IMR-90 (cell line): ENCODE measurements at regions not wholly inside any gene's neighbourhood (a gene's known extent, or its start where the extent isn't known, plus 50 kb on each side); places are given as distances from the start of the nearest gene placed in this dataset.

Experiments
- ATAC-seq: fragments of 200-7000 bp; cut with Tn5 transposase; 2 replicates; pipeline ENCODE4 v1.9.1; 2020; ENCODE audit warnings: low read depth, mild to moderate bottlenecking, moderate library complexity
- BruUV-seq: library from RNA; stranded (reverse); fragments of 400-500 nt; replicated peaks from 2 replicates; lab custom pipeline; 2021; lab: Mats Ljungman, UMichigan
- CTCF ChIA-PET: fragments of 300-600 bp; formaldehyde crosslinking; extraction: SDS; loops from one replicate; lab custom pipeline; 2021; ENCODE audit warnings: antibody characterized with exemption; lab: Yijun Ruan, JAX
- POLR2A ChIA-PET: fragments of 300-600 bp; sonication (Branson Sonifier 250); formaldehyde crosslinking; loops from one replicate; lab custom pipeline; 2022; ENCODE audit warnings: antibody characterized with exemption; ENCODE audit not compliant: unreplicated experiment; lab: Charles Lee
- DNase-seq: peaks from one replicate; pipeline ENCODE4 v3.0.0; 2013
- H2AFZ ChIP-seq: replicated peaks from 2 replicates; pipeline ENCODE3; 2013; ENCODE audit warnings: low read length, mild to moderate bottlenecking; ENCODE audit not compliant: poor library complexity
- H2AK5ac ChIP-seq: 2 replicates; pipeline ENCODE4 v1.6.1; 2013; ENCODE audit warnings: low read depth, low read length, inconsistent platforms
- H2AK9ac ChIP-seq: replicated peaks from 2 replicates; pipeline ENCODE3; 2013; ENCODE audit warnings: mild to moderate bottlenecking, low read depth, low read length, moderate library complexity; ENCODE audit not compliant: poor library complexity
- H2BK120ac ChIP-seq: 2 replicates; pipeline ENCODE4 v1.6.1; 2013; ENCODE audit warnings: low read depth, low read length, inconsistent platforms
- H2BK15ac ChIP-seq: 3 replicates; pipeline ENCODE4 v1.6.1; 2013; ENCODE audit warnings: low read depth, low read length, inconsistent platforms
- H2BK20ac ChIP-seq: 2 replicates; pipeline ENCODE4 v1.6.1; 2013; ENCODE audit warnings: low read depth, mild to moderate bottlenecking, inconsistent platforms, low read length, moderate library complexity
- H2BK5ac ChIP-seq: 2 replicates; pipeline ENCODE4 v1.6.1; 2013; ENCODE audit warnings: mild to moderate bottlenecking, low read depth, low read length, inconsistent platforms; ENCODE audit not compliant: poor library complexity, severe bottlenecking
- H3K14ac ChIP-seq: replicated peaks from 2 replicates; pipeline ENCODE4 v1.6.1; 2013; ENCODE audit warnings: low read depth, low read length, inconsistent platforms
- H3K18ac ChIP-seq: 2 replicates; pipeline ENCODE4 v1.6.1; 2013; ENCODE audit warnings: low read depth, low read length, control low read depth
- H3K23ac ChIP-seq: 2 replicates; pipeline ENCODE4 v1.6.1; 2013; ENCODE audit warnings: low read depth, low read length, inconsistent platforms
- H3K27ac ChIP-seq: 2 replicates; pipeline ENCODE4 v1.5.1; 2013; ENCODE audit warnings: mild to moderate bottlenecking, control low read depth, low read length; ENCODE audit not compliant: insufficient read depth
- H3K27me3 ChIP-seq: 2 replicates; pipeline ENCODE4 v1.6.1; 2013; ENCODE audit warnings: low read length; ENCODE audit not compliant: control insufficient read depth, insufficient read depth
- H3K36me3 ChIP-seq: 2 replicates; pipeline ENCODE4 v1.6.1; 2013; ENCODE audit warnings: low read length, mixed read lengths; ENCODE audit not compliant: control insufficient read depth, insufficient read depth
- H3K4ac ChIP-seq: 2 replicates; pipeline ENCODE4 v1.6.1; 2013; ENCODE audit warnings: low read depth, low read length, inconsistent platforms
- H3K4me1 ChIP-seq: 2 replicates; pipeline ENCODE4 v1.6.1; 2013; ENCODE audit warnings: low read length, mixed read lengths; ENCODE audit not compliant: control insufficient read depth, insufficient read depth
- H3K4me2 ChIP-seq: 2 replicates; pipeline ENCODE4 v1.6.1; 2013; ENCODE audit warnings: low read depth, mild to moderate bottlenecking, control low read depth, low read length, moderate library complexity
- H3K4me3 ChIP-seq: 2 replicates; pipeline ENCODE4 v1.5.1; 2013; ENCODE audit warnings: low read depth, mild to moderate bottlenecking, control low read depth, low read length, moderate library complexity; ENCODE audit not compliant: insufficient read depth
- H3K56ac ChIP-seq: 2 replicates; pipeline ENCODE4 v1.6.1; 2013; ENCODE audit warnings: low read length, inconsistent platforms; ENCODE audit not compliant: insufficient read depth; ENCODE audit errors: extremely low read depth
- H3K79me1 ChIP-seq, 2 experiments: 2 replicates each; pipeline ENCODE4 v1.6.1; 2013; ENCODE audit warnings: low read length in 2 of 2, inconsistent platforms in 1 of 2, low read depth in 1 of 2
- H3K9ac ChIP-seq: 2 replicates; pipeline ENCODE4 v1.6.1; 2013; ENCODE audit warnings: low read depth, low read length, control low read depth
- H3K9me1 ChIP-seq: 2 replicates; pipeline ENCODE4 v1.6.1; 2013; ENCODE audit warnings: low read length, inconsistent platforms; ENCODE audit not compliant: insufficient read depth
- H3K9me3 ChIP-seq: 2 replicates; pipeline ENCODE4 v1.6.1; 2013; ENCODE audit warnings: low read length; ENCODE audit not compliant: control insufficient read depth, insufficient read depth
- H4K20me1 ChIP-seq: 2 replicates; pipeline ENCODE4 v1.6.1; 2013; ENCODE audit warnings: low read length, inconsistent platforms; ENCODE audit not compliant: insufficient read depth
- H4K5ac ChIP-seq: 2 replicates; pipeline ENCODE4 v1.6.1; 2013; ENCODE audit warnings: mild to moderate bottlenecking, low read depth, low read length, control low read depth
- H4K8ac ChIP-seq, 2 experiments: 2 replicates each; pipeline ENCODE4 v1.6.1; 2013; ENCODE audit warnings: low read depth in 2 of 2, low read length in 2 of 2, control low read depth in 1 of 2, inconsistent platforms in 1 of 2
- H4K91ac ChIP-seq: 2 replicates; pipeline ENCODE4 v1.6.1; 2013; ENCODE audit warnings: low read depth, low read length, inconsistent platforms; ENCODE audit not compliant: insufficient read depth
- MAZ ChIP-seq: IDR thresholded peaks from 2 replicates; pipeline ENCODE4 v1.6.1; 2012; ENCODE audit warnings: low read depth, mild to moderate bottlenecking, low read length, improper control_type of control experiment, moderate library complexity, borderline replicate concordance
- NFE2L2 ChIP-seq: fragments of 150-350 bp; IDR thresholded peaks from 2 replicates; pipeline ENCODE4 v1.6.1; 2016; ENCODE audit warnings: low read depth, mild to moderate bottlenecking, low read length
- WGBS, 2 experiments: methylation state at CpG; one replicate each; pipeline versions ENCODE4 v1.1.5 to v1.1.7; 2013; ENCODE audit warnings: missing lambda C conversion rate in 2 of 2; ENCODE audit not compliant: insufficient read length in 1 of 2; ENCODE audit errors: extremely low coverage in 2 of 2; 5-methylcytosine and 5-hydroxymethylcytosine counted together
- dilution Hi-C: fragments of 300-500 bp; cut with HindIII; formaldehyde crosslinking; loops from one replicate; pipeline ENCODE4 v1.14.3; 2018; ENCODE audit warnings: low sequenced_read_pairs; ENCODE audit not compliant: unreplicated experiment
- in situ Hi-C: fragments of 300-500 bp; cut with MboI; formaldehyde crosslinking; loops from 3 replicates; pipeline ENCODE4 v1.14.3; 2019; ENCODE audit warnings: low sequenced_read_pairs, inconsistent platforms, mixed read lengths
- intact Hi-C: fragments of 100-400 bp; cut with micrococcal nuclease; formaldehyde crosslinking; loops from 2 replicates; pipeline ENCODE4 v1.10.0; 2022

- Histone ChIP-seq H3K4me3 (no peak overlapping the region), H3K79me1 (no peaks in the 10 kb centered on the region), H3K4ac (no peak overlapping the region), H3K9me1 (no peaks in the 10 kb centered on the region), H3K36me3 (no peaks in the 10 kb centered on the region), H2BK120ac (no peak overlapping the region), H3K9me3 (no peaks in the 10 kb centered on the region), H2BK15ac (no peak overlapping the region), H3K14ac (no peak overlapping the region), H4K20me1 (no peaks in the 10 kb centered on the region), H2AFZ (no peak overlapping the region), H3K23ac (no peak overlapping the region), H4K5ac (no peak overlapping the region), H3K4me2 (no peak overlapping the region), H3K27me3 (peaks cover 62% of the 10 kb centered on the region), H3K27ac (no peak overlapping the region), H3K9ac (no peak overlapping the region), H2AK9ac (no peak overlapping the region), H4K91ac (no peak overlapping the region), H3K4me1 (no peaks in the 10 kb centered on the region), H2BK20ac (no peak overlapping the region), H2BK5ac (no peak overlapping the region), H4K8ac (no peak overlapping the region), H3K18ac (no peak overlapping the region), H2AK5ac (no peak overlapping the region), H3K56ac (no peak overlapping the region)
- 57% methylated on average over 5 of the region's 8 CpGs; no CpG with 5 or more reads in 1 of the 2 experiments for WGBS, 2 experiments
- ChIA-PET CTCF (no interaction called here), POLR2A (no interaction called here)
- intact Hi-C loops = loop anchor here (10.0 kb wide), 1 partner anchor 100 kb away; the partner anchor contains the start of gene MLN
- no TSS peak for BruUV-seq
- ATAC-seq (no peak), DNase-seq (no peak)
- no peak for TF ChIP-seq MAZ
- no peak for TF ChIP-seq NFE2L2
- in situ Hi-C loops = no loop called here
- dilution Hi-C loops = no loop called here
These were observed 101.3 kb upstream of the MLN start for GRCh38 chr6:33905071-33905609.
